SK-N-SH (cell line): ENCODE measurements at regions not wholly inside any gene's neighbourhood (a gene's known extent, or its start where the extent isn't known, plus 50 kb on each side); places are given as distances from the start of the nearest gene placed in this dataset.

Experiments used
- CTCF ChIA-PET: fragments of 300-600, 350-600 bp; formaldehyde crosslinking; extraction: SDS; loops from one replicate; lab custom pipeline; 2021; lab: Yijun Ruan, JAX
- POLR2A ChIA-PET: fragments of 350-600 bp; sonication (Branson Sonifier 250); formaldehyde crosslinking; extraction: SDS; loops from one replicate; lab custom pipeline; 2020; ENCODE audit warnings: antibody characterized with exemption, inconsistent platforms; lab: Yijun Ruan, JAX
- DNase-seq: peaks from one replicate; pipeline ENCODE4 v3.0.0; 2012
- H2AFZ ChIP-seq: fragments of 200-600 bp; sonication (generic); 2 replicates; pipeline ENCODE4 v1.8.1; 2016; ENCODE audit warnings: antibody characterized with exemption, mild to moderate bottlenecking, low read depth
- H3F3A ChIP-seq: fragments of 200-600 bp; sonication (generic); replicated peaks from 2 replicates; pipeline ENCODE3; 2016; ENCODE audit warnings: antibody characterized with exemption, mild to moderate bottlenecking; ENCODE audit not compliant: insufficient read depth
- H3K27ac ChIP-seq, 2 experiments: fragments of 200-500 bp in 1 of 2; fragments of 200-600 bp in 1 of 2; sonication (Bioruptor generic) in 1 of 2; sonication (generic), shearing (Covaris generic) in 1 of 2; 2 replicates each; pipeline versions ENCODE4 v1.5.1 to v1.6.1; 2014 to 2016; ENCODE audit warnings: low read depth in 2 of 2, inconsistent platforms in 1 of 2, low read length in 1 of 2, mild to moderate bottlenecking in 1 of 2, mixed read lengths in 1 of 2
- H3K27me3 ChIP-seq: fragments of 200-600 bp; sonication (generic), shearing (Covaris generic); 2 replicates; pipeline ENCODE4 v1.6.1; 2016; ENCODE audit warnings: mixed run types; ENCODE audit not compliant: insufficient read depth
- H3K36me3 ChIP-seq, 2 experiments: fragments of 200-500 bp in 1 of 2; fragments of 200-600 bp in 1 of 2; sonication (Bioruptor generic) in 1 of 2; sonication (generic) in 1 of 2; replicated peaks in 1 of 2; 2 replicates each; pipeline versions ENCODE3 to v1.5.1; 2014 to 2016; ENCODE audit warnings: low read length in 1 of 2, mild to moderate bottlenecking in 1 of 2; ENCODE audit not compliant: insufficient read depth in 2 of 2, control insufficient read depth in 1 of 2
- H3K4me1 ChIP-seq, 2 experiments: fragments of 200-500 bp in 1 of 2; fragments of 200-600 bp in 1 of 2; sonication (Bioruptor generic) in 1 of 2; sonication (generic), shearing (Covaris generic) in 1 of 2; 2 replicates each; pipeline versions ENCODE4 v1.5.1 to v1.6.1; 2014 to 2016; ENCODE audit warnings: low read depth in 1 of 2, low read length in 1 of 2, mixed run types in 1 of 2; ENCODE audit not compliant: insufficient read depth in 2 of 2, control insufficient read depth in 1 of 2
- H3K4me2 ChIP-seq: fragments of 200-600 bp; sonication (generic), shearing (Covaris generic); 2 replicates; pipeline ENCODE4 v1.6.1; 2017; ENCODE audit warnings: mixed run types
- H3K4me3 ChIP-seq, 2 experiments: fragments of 200-500 bp in 1 of 2; fragments of 200-600 bp in 1 of 2; sonication (Bioruptor generic) in 1 of 2; sonication (generic), shearing (Covaris generic) in 1 of 2; 2 replicates each; pipeline versions ENCODE4 v1.5.1 to v1.8.1; 2014 to 2016; ENCODE audit warnings: low read depth in 2 of 2, inconsistent platforms in 1 of 2, low read length in 1 of 2, mild to moderate bottlenecking in 1 of 2, mixed read lengths in 1 of 2, moderate library complexity in 1 of 2
- H3K79me2 ChIP-seq: fragments of 200-600 bp; sonication (generic); 2 replicates; pipeline ENCODE4 v1.8.1; 2017; ENCODE audit warnings: mild to moderate bottlenecking; ENCODE audit not compliant: insufficient read depth
- H3K9ac ChIP-seq: fragments of 200-600 bp; sonication (generic); 2 replicates; pipeline ENCODE4 v1.6.1; 2017; ENCODE audit warnings: mixed run types
- H3K9me2 ChIP-seq: fragments of 200-600 bp; sonication (generic); 2 replicates; pipeline ENCODE4 v1.6.1; 2017; ENCODE audit warnings: mixed run types
- H3K9me3 ChIP-seq: fragments of 200-600 bp; sonication (generic); 2 replicates; pipeline ENCODE4 v1.6.1; 2017; ENCODE audit warnings: mixed run types, mild to moderate bottlenecking, moderate library complexity
- H4K20me1 ChIP-seq: fragments of 200-600 bp; sonication (generic); 2 replicates; pipeline ENCODE4 v1.6.1; 2017; ENCODE audit warnings: mild to moderate bottlenecking, mixed run types; ENCODE audit not compliant: insufficient read depth
- CHD2 ChIP-seq: fragments of 150-350 bp; IDR thresholded peaks from 2 replicates; pipeline ENCODE4 v1.6.1; 2018; ENCODE audit warnings: low read length; ENCODE audit not compliant: partially characterized antibody
- EP300 ChIP-seq, 2 experiments: IDR thresholded peaks; 2 replicates each; pipeline versions ENCODE4 v1.4.0 to v1.6.1; 2012; ENCODE audit warnings: borderline replicate concordance in 1 of 2, low read depth in 1 of 2, low read length in 1 of 2
- EZH2phosphoT487 ChIP-seq: fragments of 200-600 bp; sonication (generic); IDR thresholded peaks from 2 replicates; pipeline ENCODE4 v1.6.1; 2017; ENCODE audit warnings: low read depth, mixed run types, mild to moderate bottlenecking, antibody characterized with exemption, moderate library complexity, borderline replicate concordance
- FOSL2 ChIP-seq: IDR thresholded peaks from 2 replicates; pipeline ENCODE4 v1.4.0; 2012; ENCODE audit warnings: low read depth, mild to moderate bottlenecking, moderate library complexity, borderline replicate concordance
- FOXJ3 ChIP-seq: sonication (generic); formaldehyde crosslinking; IDR thresholded peaks from 2 replicates; pipeline ENCODE4 v1.5.1; 2020; ENCODE audit warnings: mild to moderate bottlenecking, missing genetic modification reagents
- FOXM1 ChIP-seq: IDR thresholded peaks from 2 replicates; pipeline ENCODE4 v1.4.0; 2012; ENCODE audit warnings: low read depth, mild to moderate bottlenecking
- GABPA ChIP-seq: IDR thresholded peaks from 2 replicates; pipeline ENCODE4 v1.4.0; 2012; ENCODE audit warnings: low read depth, mild to moderate bottlenecking
- GATA2 ChIP-seq: sonication (generic); formaldehyde crosslinking; IDR thresholded peaks from 2 replicates; pipeline ENCODE4 v1.5.0; 2020; ENCODE audit warnings: mild to moderate bottlenecking, missing genetic modification reagents
- NFIC ChIP-seq: IDR thresholded peaks from 2 replicates; pipeline ENCODE4 v1.4.0; 2012; ENCODE audit warnings: borderline replicate concordance
- RFX5 ChIP-seq: IDR thresholded peaks from 2 replicates; pipeline ENCODE4 v1.6.1; 2012; ENCODE audit warnings: mild to moderate bottlenecking, improper control_type of control experiment, low read length
- SIN3A ChIP-seq: IDR thresholded peaks from 2 replicates; pipeline ENCODE4 v1.6.1; 2012; ENCODE audit warnings: low read depth, mild to moderate bottlenecking, low read length, moderate library complexity, borderline replicate concordance
- TCF12 ChIP-seq: IDR thresholded peaks from 2 replicates; pipeline ENCODE4 v1.4.0; 2012
- TEAD4 ChIP-seq: IDR thresholded peaks from 2 replicates; pipeline ENCODE4 v1.4.0; 2012; ENCODE audit warnings: mild to moderate bottlenecking, borderline replicate concordance; ENCODE audit not compliant: insufficient read depth
- YY1 ChIP-seq: IDR thresholded peaks from 2 replicates; pipeline ENCODE4 v1.4.0; 2012; ENCODE audit warnings: low read depth, mild to moderate bottlenecking
- WGBS: methylation state at CpG from one replicate; pipeline ENCODE4 v1.1.6; 2017; ENCODE audit warnings: low lambda C conversion rate; 5-methylcytosine and 5-hydroxymethylcytosine counted together
- TF ChIP-seq, protein P1 (sequence below): IDR thresholded peaks from 2 replicates; pipeline ENCODE4 v1.4.0; 2012; ENCODE audit warnings: low read depth
- TF ChIP-seq, protein P2 (sequence below): fragments of 150-350 bp; IDR thresholded peaks from 2 replicates; pipeline ENCODE4 v1.6.1; 2017; ENCODE audit warnings: antibody characterized with exemption, low read length, low read depth, borderline replicate concordance
- TF ChIP-seq, protein P3 (sequence below): fragments of 150-350 bp; IDR thresholded peaks from 2 replicates; pipeline ENCODE4 v1.6.1; 2016; ENCODE audit warnings: mild to moderate bottlenecking, low read depth, low read length
- TF ChIP-seq, protein P4 (sequence below): IDR thresholded peaks from 2 replicates; pipeline ENCODE4; 2012
- TF ChIP-seq, protein P5 (sequence below): IDR thresholded peaks from 2 replicates; pipeline ENCODE4 v1.6.1; 2012; ENCODE audit warnings: mild to moderate bottlenecking, low read depth, low read length, moderate library complexity
- TF ChIP-seq, protein P6 (sequence below): fragments of 200-600 bp; sonication (generic); IDR thresholded peaks from 2 replicates; pipeline ENCODE4 v1.6.1; 2017; ENCODE audit warnings: antibody characterized with exemption, mild to moderate bottlenecking, moderate library complexity
- TF ChIP-seq, protein P7 (sequence below): IDR thresholded peaks from 2 replicates; pipeline ENCODE4 v1.4.0; 2012; ENCODE audit warnings: low read depth, borderline replicate concordance

DNA sequence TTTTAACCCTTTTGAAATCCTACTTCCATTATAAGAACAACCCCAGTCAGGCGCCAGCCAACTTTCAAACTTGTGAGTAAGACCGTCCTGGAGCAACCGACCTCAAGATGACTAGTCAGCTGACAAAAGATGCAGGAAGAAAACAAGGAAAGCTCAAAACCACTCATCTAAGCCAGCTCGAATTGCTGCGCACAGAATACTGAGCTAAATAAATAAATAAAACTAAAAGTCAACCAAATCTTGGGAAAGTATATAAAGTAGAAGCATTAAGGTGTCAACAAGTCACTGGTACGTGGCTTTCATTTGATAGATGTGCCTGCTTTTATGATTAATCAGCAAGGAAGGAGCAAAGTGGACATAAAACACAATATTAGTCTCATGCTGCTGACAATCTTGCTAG lies 1269.8 kb downstream of the XPNPEP1 start (continued):
- TF ChIP-seq GABPA (no peak), TCF12 (no peak), FOXJ3 (CRISPR knock-in tag) (no peak)
- TF ChIP-seq, protein P1, sequence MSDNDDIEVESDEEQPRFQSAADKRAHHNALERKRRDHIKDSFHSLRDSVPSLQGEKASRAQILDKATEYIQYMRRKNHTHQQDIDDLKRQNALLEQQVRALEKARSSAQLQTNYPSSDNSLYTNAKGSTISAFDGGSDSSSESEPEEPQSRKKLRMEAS: no peak
- TF ChIP-seq, all 33 proteins: peak for 0

DNA sequence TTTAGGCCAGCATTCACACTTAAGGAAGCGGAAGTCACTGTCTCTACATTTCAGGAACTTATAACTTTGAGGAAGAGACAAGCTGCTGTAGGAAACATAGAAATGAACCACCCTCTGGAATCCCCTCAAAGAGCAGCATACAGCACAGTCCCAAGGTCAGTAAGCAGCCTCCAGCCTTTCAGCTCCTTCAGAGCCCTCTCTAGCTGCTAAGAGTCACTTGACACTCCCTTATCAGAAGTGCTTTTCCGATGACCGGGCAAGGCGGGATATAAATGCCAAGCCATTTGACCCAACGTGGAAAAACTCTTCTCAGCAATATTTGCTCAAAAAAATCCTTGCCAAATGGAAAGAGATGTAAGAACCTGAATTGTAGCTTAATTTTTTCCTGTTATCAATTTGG lies 1284.3 kb downstream of the XPNPEP1 start:
- H3F3A ChIP-seq: no peaks in the 10 kb centered on the region
- CTCF ChIA-PET: interaction anchor here (0.6 kb wide), 1 partner anchor 383 kb away, joined by 3 read pairs; no protein-coding TSS in a partner anchor
- no peaks in the 10 kb centered on the region for H4K20me1 ChIP-seq
- no peak overlapping the region for H3K9ac ChIP-seq
- no peaks in the 10 kb centered on the region for H3K4me1 ChIP-seq
- no peaks in the 10 kb centered on the region for H3K27me3 ChIP-seq
- H3K27ac ChIP-seq: no peak overlapping the region
- H3K36me3 ChIP-seq: no peaks in the 10 kb centered on the region
- H3K4me2 ChIP-seq: no peak overlapping the region
- no peak overlapping the region for H2AFZ ChIP-seq
- no peak for DNase-seq
- no peaks in the 10 kb centered on the region for H3K79me2 ChIP-seq
- no peaks in the 10 kb centered on the region for H3K9me3 ChIP-seq
- POLR2A ChIA-PET: no interaction called here
- H3K9me2 ChIP-seq: no peaks in the 10 kb centered on the region
- TF ChIP-seq, protein P2, sequence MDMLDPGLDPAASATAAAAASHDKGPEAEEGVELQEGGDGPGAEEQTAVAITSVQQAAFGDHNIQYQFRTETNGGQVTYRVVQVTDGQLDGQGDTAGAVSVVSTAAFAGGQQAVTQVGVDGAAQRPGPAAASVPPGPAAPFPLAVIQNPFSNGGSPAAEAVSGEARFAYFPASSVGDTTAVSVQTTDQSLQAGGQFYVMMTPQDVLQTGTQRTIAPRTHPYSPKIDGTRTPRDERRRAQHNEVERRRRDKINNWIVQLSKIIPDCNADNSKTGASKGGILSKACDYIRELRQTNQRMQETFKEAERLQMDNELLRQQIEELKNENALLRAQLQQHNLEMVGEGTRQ: no peak
- TF ChIP-seq NFIC: no peak
- TF ChIP-seq, protein P3, sequence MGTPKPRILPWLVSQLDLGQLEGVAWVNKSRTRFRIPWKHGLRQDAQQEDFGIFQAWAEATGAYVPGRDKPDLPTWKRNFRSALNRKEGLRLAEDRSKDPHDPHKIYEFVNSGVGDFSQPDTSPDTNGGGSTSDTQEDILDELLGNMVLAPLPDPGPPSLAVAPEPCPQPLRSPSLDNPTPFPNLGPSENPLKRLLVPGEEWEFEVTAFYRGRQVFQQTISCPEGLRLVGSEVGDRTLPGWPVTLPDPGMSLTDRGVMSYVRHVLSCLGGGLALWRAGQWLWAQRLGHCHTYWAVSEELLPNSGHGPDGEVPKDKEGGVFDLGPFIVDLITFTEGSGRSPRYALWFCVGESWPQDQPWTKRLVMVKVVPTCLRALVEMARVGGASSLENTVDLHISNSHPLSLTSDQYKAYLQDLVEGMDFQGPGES: no peak
- TF ChIP-seq, protein P4, sequence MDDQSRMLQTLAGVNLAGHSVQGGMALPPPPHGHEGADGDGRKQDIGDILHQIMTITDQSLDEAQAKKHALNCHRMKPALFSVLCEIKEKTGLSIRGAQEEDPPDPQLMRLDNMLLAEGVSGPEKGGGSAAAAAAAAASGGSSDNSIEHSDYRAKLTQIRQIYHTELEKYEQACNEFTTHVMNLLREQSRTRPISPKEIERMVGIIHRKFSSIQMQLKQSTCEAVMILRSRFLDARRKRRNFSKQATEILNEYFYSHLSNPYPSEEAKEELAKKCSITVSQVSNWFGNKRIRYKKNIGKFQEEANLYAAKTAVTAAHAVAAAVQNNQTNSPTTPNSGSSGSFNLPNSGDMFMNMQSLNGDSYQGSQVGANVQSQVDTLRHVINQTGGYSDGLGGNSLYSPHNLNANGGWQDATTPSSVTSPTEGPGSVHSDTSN: no peak
- TF ChIP-seq GATA2 (CRISPR knock-in tag): no peak
- TF ChIP-seq, protein P5, sequence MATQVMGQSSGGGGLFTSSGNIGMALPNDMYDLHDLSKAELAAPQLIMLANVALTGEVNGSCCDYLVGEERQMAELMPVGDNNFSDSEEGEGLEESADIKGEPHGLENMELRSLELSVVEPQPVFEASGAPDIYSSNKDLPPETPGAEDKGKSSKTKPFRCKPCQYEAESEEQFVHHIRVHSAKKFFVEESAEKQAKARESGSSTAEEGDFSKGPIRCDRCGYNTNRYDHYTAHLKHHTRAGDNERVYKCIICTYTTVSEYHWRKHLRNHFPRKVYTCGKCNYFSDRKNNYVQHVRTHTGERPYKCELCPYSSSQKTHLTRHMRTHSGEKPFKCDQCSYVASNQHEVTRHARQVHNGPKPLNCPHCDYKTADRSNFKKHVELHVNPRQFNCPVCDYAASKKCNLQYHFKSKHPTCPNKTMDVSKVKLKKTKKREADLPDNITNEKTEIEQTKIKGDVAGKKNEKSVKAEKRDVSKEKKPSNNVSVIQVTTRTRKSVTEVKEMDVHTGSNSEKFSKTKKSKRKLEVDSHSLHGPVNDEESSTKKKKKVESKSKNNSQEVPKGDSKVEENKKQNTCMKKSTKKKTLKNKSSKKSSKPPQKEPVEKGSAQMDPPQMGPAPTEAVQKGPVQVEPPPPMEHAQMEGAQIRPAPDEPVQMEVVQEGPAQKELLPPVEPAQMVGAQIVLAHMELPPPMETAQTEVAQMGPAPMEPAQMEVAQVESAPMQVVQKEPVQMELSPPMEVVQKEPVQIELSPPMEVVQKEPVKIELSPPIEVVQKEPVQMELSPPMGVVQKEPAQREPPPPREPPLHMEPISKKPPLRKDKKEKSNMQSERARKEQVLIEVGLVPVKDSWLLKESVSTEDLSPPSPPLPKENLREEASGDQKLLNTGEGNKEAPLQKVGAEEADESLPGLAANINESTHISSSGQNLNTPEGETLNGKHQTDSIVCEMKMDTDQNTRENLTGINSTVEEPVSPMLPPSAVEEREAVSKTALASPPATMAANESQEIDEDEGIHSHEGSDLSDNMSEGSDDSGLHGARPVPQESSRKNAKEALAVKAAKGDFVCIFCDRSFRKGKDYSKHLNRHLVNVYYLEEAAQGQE: no peak
- TF ChIP-seq EZH2phosphoT487: no peak
- no peak for TF ChIP-seq SIN3A
- no peak for TF ChIP-seq TEAD4
- TF ChIP-seq, protein P6, sequence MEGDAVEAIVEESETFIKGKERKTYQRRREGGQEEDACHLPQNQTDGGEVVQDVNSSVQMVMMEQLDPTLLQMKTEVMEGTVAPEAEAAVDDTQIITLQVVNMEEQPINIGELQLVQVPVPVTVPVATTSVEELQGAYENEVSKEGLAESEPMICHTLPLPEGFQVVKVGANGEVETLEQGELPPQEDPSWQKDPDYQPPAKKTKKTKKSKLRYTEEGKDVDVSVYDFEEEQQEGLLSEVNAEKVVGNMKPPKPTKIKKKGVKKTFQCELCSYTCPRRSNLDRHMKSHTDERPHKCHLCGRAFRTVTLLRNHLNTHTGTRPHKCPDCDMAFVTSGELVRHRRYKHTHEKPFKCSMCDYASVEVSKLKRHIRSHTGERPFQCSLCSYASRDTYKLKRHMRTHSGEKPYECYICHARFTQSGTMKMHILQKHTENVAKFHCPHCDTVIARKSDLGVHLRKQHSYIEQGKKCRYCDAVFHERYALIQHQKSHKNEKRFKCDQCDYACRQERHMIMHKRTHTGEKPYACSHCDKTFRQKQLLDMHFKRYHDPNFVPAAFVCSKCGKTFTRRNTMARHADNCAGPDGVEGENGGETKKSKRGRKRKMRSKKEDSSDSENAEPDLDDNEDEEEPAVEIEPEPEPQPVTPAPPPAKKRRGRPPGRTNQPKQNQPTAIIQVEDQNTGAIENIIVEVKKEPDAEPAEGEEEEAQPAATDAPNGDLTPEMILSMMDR: no peak
- no peak for TF ChIP-seq TCF12
- TF ChIP-seq CHD2: no peak
- TF ChIP-seq, protein P7, sequence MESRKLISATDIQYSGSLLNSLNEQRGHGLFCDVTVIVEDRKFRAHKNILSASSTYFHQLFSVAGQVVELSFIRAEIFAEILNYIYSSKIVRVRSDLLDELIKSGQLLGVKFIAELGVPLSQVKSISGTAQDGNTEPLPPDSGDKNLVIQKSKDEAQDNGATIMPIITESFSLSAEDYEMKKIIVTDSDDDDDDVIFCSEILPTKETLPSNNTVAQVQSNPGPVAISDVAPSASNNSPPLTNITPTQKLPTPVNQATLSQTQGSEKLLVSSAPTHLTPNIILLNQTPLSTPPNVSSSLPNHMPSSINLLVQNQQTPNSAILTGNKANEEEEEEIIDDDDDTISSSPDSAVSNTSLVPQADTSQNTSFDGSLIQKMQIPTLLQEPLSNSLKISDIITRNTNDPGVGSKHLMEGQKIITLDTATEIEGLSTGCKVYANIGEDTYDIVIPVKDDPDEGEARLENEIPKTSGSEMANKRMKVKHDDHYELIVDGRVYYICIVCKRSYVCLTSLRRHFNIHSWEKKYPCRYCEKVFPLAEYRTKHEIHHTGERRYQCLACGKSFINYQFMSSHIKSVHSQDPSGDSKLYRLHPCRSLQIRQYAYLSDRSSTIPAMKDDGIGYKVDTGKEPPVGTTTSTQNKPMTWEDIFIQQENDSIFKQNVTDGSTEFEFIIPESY: no peak
- TF ChIP-seq FOXM1: no peak
- TF ChIP-seq EP300 (IDR thresholded peaks at IDR 0.05; ENCODE audit: borderline replicate concordance in 1 of 2, low read depth in 1 of 2, low read length in 1 of 2): no peak
- no peak for TF ChIP-seq YY1
- TF ChIP-seq FOXJ3 (CRISPR knock-in tag): no peak
- no peak for TF ChIP-seq FOSL2
- no peak for TF ChIP-seq RFX5
- 53% methylated on average over 5 of the region's 5 CpGs for WGBS
- H3K4me3 ChIP-seq: no peak overlapping the region
